SK-N-SH treated with all-trans-retinoic acid at 6 μM for 48 hours (cell line): ENCODE measurements at regions not wholly inside any gene's neighbourhood (a gene's known extent, or its start where the extent isn't known, plus 50 kb on each side); places are given as distances from the start of the nearest gene placed in this dataset.

Source experiments
- ATAC-seq: fragments of 200-7000 bp; cut with Tn5 transposase; 3 replicates; pipeline ENCODE4 v1.9.1; 2020; ENCODE audit warnings: mild to moderate bottlenecking, moderate library complexity
- ARNTL ChIP-seq: fragments of 450-650 bp; formaldehyde crosslinking; IDR thresholded peaks from 2 replicates; pipeline ENCODE4 v1.5.0; 2020; ENCODE audit warnings: low read depth, mild to moderate bottlenecking, moderate library complexity, borderline replicate concordance
- BACH2 ChIP-seq: fragments of 250-450 bp; sonication (Bioruptor Pico); IDR thresholded peaks from 2 replicates; pipeline ENCODE4 v1.9.0; 2021; ENCODE audit warnings: mild to moderate bottlenecking, borderline replicate concordance
- CREB5 ChIP-seq: fragments of 250-450 bp; sonication (Bioruptor Pico); IDR thresholded peaks from 2 replicates; pipeline ENCODE4 v1.5.1; 2020; ENCODE audit warnings: low read depth, mild to moderate bottlenecking, moderate library complexity
- CSDC2 ChIP-seq: fragments of 250-450 bp; sonication (Bioruptor Pico); IDR thresholded peaks from 2 replicates; pipeline ENCODE4 v1.5.0; 2020; ENCODE audit warnings: mild to moderate bottlenecking, moderate library complexity
- CSRNP3 ChIP-seq: fragments of 250-450 bp; sonication (Bioruptor Pico); IDR thresholded peaks from 2 replicates; pipeline ENCODE4 v1.5.1; 2021; ENCODE audit warnings: mild to moderate bottlenecking, moderate library complexity
- ESRRG ChIP-seq: fragments of 250-450 bp; sonication (Bioruptor Pico); IDR thresholded peaks from 2 replicates; pipeline ENCODE4 v1.6.1; 2021; ENCODE audit warnings: mild to moderate bottlenecking
- GLIS3 ChIP-seq: fragments of 250-450 bp; sonication (Bioruptor Pico); IDR thresholded peaks from 2 replicates; pipeline ENCODE4 v1.5.0; 2020; ENCODE audit warnings: mild to moderate bottlenecking, moderate library complexity
- ISL1 ChIP-seq: fragments of 250-450 bp; sonication (Bioruptor Pico); IDR thresholded peaks from 2 replicates; pipeline ENCODE4 v2.1.2; 2022; ENCODE audit warnings: mild to moderate bottlenecking, moderate library complexity
- OSR1 ChIP-seq: fragments of 250-450 bp; sonication (Bioruptor Pico); IDR thresholded peaks from 2 replicates; pipeline ENCODE4 v1.8.0; 2022; ENCODE audit warnings: moderate library complexity, mild to moderate bottlenecking, inconsistent platforms
- POU6F1 ChIP-seq: fragments of 250-450 bp; sonication (Bioruptor Pico); IDR thresholded peaks from 2 replicates; pipeline ENCODE4 v1.8.0; 2021; ENCODE audit warnings: low read depth, mild to moderate bottlenecking, moderate library complexity, borderline replicate concordance
- PPARA ChIP-seq: fragments of 250-450 bp; sonication (Bioruptor Pico); IDR thresholded peaks from 2 replicates; pipeline ENCODE4 v1.5.0; 2020; ENCODE audit warnings: mild to moderate bottlenecking, borderline replicate concordance
- RARB ChIP-seq: fragments of 250-450 bp; sonication (Bioruptor Pico); IDR thresholded peaks from 2 replicates; pipeline ENCODE4 v1.8.0; 2021; ENCODE audit warnings: mild to moderate bottlenecking, moderate library complexity
- TCF4 ChIP-seq: fragments of 250-450 bp; sonication (Bioruptor Pico); IDR thresholded peaks from 2 replicates; pipeline ENCODE4 v1.8.0; 2021; ENCODE audit warnings: mild to moderate bottlenecking, moderate library complexity, borderline replicate concordance
- TSHZ2 ChIP-seq: fragments of 250-450 bp; sonication (Bioruptor Pico); IDR thresholded peaks from 2 replicates; pipeline ENCODE4 v1.5.0; 2020; ENCODE audit warnings: mild to moderate bottlenecking, moderate library complexity
- ZC3H10 ChIP-seq: fragments of 250-450 bp; sonication (Bioruptor Pico); IDR thresholded peaks from 2 replicates; pipeline ENCODE4 v1.5.1; 2021; ENCODE audit warnings: mild to moderate bottlenecking, moderate library complexity
- ZFP3 ChIP-seq: fragments of 250-450 bp; sonication (Bioruptor Pico); IDR thresholded peaks from 2 replicates; pipeline ENCODE4 v1.5.0; 2020; ENCODE audit warnings: mild to moderate bottlenecking, moderate library complexity
- ZFP30 ChIP-seq: fragments of 450-650 bp; formaldehyde crosslinking; IDR thresholded peaks from 2 replicates; pipeline ENCODE4 v1.5.0; 2022; ENCODE audit warnings: mild to moderate bottlenecking, moderate library complexity
- ZNF565 ChIP-seq: fragments of 450-650 bp; formaldehyde crosslinking; conservative IDR thresholded peaks from 2 replicates; pipeline ENCODE4 v1.5.0; 2020; ENCODE audit warnings: low read depth, mild to moderate bottlenecking, moderate library complexity
- ZNF70 ChIP-seq: fragments of 450-650 bp; formaldehyde crosslinking; IDR thresholded peaks from 2 replicates; pipeline ENCODE4 v1.5.0; 2020; ENCODE audit warnings: mild to moderate bottlenecking, moderate library complexity
- ZNF8 ChIP-seq: fragments of 450-650 bp; formaldehyde crosslinking; IDR thresholded peaks from 2 replicates; pipeline ENCODE4 v1.5.0; 2020; ENCODE audit warnings: mild to moderate bottlenecking, moderate library complexity

GRCh38 chr2:208983486-208983885, 440.4 kb upstream of the MAP2 start:
- TF ChIP-seq ESRRG = no peak
- TF ChIP-seq BACH2 (CRISPR knock-in tag) = no peak
- TF ChIP-seq RARB (CRISPR knock-in tag) = no peak
- no peak for TF ChIP-seq ZFP3 (CRISPR knock-in tag)
- no peak for TF ChIP-seq TSHZ2 (CRISPR knock-in tag)
- no peak for TF ChIP-seq ZFP30 (CRISPR knock-in tag)
- no peak for TF ChIP-seq ARNTL (CRISPR knock-in tag)
- no peak for TF ChIP-seq ISL1 (CRISPR knock-in tag)
- TF ChIP-seq GLIS3 (CRISPR knock-in tag) = no peak
- TF ChIP-seq OSR1 (CRISPR knock-in tag) = no peak
- no peak for TF ChIP-seq ZNF8 (CRISPR knock-in tag)
- no peak for TF ChIP-seq ZNF565
- TF ChIP-seq ZC3H10 = no peak
- no peak for TF ChIP-seq CSDC2 (CRISPR knock-in tag)
- TF ChIP-seq CREB5 (CRISPR knock-in tag) = no peak
- TF ChIP-seq, all 23 proteins: peak for 0
- no peak for ATAC-seq

- ATAC-seq = no peak
- TF ChIP-seq ZNF8 (CRISPR knock-in tag) (no peak), ISL1 (CRISPR knock-in tag) (no peak), TCF4 (CRISPR knock-in tag) (no peak), ZNF70 (CRISPR knock-in tag) (no peak), GLIS3 (CRISPR knock-in tag) (no peak), OSR1 (CRISPR knock-in tag) (no peak), POU6F1 (CRISPR knock-in tag) (no peak), ARNTL (CRISPR knock-in tag) (no peak), ZC3H10 (no peak), CSRNP3 (CRISPR knock-in tag) (no peak), PPARA (no peak)
Observed at GRCh38 chr2:208984376-208985090, 439.3 kb upstream of the MAP2 start.

GRCh38 chr2:208985644-208986043, 438.2 kb upstream of the MAP2 start:
- TF ChIP-seq TCF4 (CRISPR knock-in tag) (no peak), OSR1 (CRISPR knock-in tag) (no peak), ZC3H10 (no peak), CSRNP3 (CRISPR knock-in tag) (no peak), ZNF8 (CRISPR knock-in tag) (no peak), ZFP30 (CRISPR knock-in tag) (no peak), ZNF70 (CRISPR knock-in tag) (no peak), TSHZ2 (CRISPR knock-in tag) (no peak), ESRRG (no peak)
- no peak for ATAC-seq
